HT1080 (cell line): ENCODE measurements at regions not wholly inside any gene's neighbourhood (a gene's known extent, or its start where the extent isn't known, plus 50 kb on each side); places are given as distances from the start of the nearest gene placed in this dataset.

Source experiments
- DNase-seq: peaks from one replicate; pipeline ENCODE4 v3.0.0-alpha.2; 2015; ENCODE audit warnings: low read depth

DNA sequence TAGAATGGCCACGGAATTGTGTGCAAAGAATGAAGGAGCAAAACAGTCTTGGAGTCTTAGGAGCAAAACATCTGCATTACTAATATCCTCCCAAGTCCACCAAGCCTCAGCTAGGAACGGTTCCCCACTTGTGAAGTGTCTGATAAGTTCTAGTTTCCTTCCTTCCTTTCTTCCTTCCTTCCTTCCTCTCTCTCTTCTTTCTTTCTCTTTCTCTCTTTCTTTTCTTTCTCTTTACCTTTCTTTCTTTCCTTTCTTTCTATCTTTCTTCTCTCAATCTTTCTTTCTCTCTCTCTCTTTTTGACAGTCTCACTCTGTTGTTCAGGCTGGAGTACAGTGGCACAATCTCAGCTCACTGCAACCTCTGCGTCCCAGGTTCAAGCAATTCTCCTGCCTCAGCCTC, 160.8 kb downstream of the FOXL1 start:
- no peak for DNase-seq

- DNase-seq, result no peak
Observed at GRCh38 chr16:86739808-86740207, 161.5 kb downstream of the FOXL1 start.

DNA sequence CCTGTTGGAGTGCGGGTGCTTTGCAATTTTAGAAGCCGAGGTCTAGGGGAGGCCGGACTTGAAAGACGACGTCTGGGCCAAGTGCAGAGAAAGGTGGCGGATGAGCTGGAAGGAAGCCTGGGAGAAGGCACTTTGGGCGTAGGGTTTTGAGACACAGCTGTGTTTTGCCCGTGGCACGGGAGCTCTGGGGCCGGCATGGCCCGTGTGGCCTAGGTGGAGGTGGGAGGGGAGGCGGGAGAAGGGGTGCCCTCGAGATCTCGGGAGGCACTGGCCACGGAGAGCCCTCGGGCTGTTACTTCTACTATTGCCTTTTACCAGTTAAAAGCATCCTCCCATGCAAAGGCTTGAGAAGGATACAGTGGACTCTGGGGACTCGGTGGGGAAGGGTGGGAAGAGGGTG, 161.9 kb downstream of the FOXL1 start:
- no peak for DNase-seq

DNA sequence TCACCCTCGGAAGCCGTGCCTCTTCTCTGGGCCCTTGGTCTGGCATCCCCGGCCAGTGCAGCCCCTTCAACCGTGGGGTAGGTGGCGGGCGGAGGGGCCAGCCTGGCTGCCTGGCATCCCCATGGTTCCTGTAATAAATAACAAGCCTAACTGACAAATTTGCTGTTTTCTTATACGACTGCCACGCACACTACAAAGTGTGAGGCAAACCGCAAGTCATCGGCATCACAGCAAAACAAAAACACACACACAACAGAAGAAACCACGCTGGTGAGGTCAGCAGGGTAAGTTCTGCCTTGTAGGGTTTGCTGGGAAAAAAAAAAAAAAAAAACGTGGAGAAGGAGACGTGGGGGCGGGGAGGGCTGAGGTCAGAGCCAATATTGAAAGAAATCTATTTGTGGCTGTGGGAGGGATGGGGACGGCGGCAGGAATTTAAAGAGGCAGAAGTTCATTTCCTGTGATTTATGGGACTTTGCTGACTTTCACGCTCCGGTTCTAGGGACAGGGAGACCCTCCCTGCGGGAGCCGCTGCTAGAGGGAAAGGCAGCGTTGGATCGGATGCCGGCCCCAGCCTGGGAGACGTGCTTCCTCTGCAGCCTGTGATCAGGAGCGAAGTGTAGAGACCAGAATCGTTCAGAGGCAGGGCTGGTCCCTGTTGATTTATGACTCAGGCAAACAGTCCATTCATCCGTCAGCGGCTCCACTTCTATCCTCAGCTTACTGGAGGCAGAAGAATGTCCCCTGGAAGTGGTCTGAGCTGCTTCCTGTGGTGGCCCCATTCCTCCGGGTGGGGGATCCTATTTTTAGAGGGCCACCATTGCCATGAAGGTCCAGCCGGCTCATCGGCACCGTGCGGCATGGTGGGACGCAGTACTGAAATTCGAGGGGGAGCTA, 162.8 kb downstream of the FOXL1 start:
- peak; percentile 88 for DNase-seq

- DNase-seq, result no peak
Observed at GRCh38 chr16:86747761-86748160, 169.4 kb downstream of the FOXL1 start.

- no peak for DNase-seq
Observed at GRCh38 chr16:86748652-86749051, 170.3 kb downstream of the FOXL1 start.

DNA sequence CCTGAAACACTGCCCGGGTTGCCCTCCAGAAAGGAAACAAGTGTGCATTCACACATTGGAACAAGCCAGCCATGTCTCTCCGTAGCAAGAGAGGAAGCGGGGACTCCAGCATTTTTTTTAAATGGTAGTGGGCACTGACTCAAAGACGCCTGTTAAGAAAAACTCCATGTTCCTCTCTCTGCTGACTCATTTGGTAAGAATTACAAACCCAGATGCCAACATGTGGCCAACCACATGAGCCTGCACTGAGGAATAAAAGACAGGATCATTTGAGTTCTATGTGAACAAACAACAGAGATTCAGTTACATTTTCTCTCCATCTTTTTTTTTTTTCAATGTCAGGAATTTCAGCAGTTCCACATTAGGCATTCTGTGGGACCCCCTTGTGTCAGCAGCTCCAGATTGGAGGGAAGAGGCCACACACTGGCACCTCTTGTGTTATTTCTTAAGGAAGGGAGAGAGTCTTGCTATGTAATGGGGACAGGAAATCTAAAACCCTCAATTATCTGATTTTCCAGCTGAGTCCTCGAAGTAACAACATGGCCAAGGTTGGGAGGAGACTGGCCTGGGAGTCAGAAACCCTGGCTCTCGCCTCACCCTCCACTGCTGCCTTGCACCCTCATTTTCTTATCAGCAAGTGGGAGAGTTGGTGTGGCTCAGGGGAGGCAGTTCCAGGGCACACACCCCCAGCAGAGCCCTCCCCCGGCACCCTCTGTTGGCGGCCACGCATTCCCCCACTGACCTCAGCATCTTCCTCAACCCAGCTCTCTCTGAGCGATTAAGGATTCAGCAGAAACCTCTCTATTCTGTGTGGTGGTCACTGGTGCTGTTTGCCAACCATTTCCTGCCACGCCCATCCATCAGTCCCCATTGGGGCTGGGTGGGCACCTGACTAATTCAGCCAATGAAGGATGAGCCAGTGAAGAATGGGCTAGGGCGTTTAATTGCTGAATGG, 173.0 kb downstream of the FOXL1 start:
- peak; percentile 93 for DNase-seq

DNA sequence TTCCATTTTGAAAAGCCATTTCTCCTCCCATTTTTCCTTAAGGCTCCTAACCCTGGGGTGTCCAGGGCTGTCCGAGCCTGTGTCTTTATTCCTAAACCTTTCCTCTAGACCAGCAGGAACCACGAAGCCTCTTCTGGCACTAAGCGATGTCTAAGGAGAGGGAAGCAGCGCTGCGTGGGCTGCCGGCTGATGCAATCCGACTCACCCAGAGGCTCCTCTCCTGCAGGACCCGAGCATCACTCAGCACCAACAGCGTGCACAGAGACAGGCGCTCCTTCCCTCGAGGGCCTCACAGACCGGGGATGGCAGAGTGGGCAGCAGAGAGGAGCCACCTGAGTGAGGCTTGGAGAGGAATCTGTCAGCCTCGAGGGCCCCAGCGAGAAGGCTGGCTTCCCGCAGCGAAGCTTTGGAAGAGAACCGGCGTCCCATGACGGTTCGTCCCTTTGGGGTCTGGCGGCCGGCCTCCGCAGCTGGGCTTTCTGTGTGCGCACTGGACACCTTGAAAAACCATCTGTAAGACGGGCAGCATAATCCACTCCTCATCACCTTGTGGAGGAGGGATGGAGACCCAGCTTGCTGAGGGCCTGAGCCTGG, 174.3 kb downstream of the FOXL1 start:
- no peak for DNase-seq

DNA sequence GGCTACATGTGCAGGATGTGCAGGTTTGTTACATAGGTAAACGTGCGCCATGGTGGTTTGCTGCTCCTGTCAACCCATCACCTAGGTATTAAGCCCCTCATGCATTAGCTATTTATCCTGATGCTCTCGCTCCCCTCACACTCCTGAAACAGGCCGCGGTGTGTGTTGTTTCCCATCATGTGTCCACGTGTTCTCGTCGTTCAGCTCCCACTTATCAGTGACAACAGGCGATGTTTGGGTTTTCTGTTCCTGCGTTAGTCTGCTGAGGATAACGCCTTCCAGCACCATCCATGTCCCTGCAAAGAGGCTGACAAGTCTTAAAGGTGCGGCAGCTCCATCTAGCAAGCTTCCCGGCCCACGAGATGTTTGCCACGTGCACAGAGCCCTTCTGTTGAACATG, 175.1 kb downstream of the FOXL1 start:
- DNase-seq, result no peak

- no peak for DNase-seq
Observed at GRCh38 chr16:86755571-86756006, 177.2 kb downstream of the FOXL1 start.

DNA sequence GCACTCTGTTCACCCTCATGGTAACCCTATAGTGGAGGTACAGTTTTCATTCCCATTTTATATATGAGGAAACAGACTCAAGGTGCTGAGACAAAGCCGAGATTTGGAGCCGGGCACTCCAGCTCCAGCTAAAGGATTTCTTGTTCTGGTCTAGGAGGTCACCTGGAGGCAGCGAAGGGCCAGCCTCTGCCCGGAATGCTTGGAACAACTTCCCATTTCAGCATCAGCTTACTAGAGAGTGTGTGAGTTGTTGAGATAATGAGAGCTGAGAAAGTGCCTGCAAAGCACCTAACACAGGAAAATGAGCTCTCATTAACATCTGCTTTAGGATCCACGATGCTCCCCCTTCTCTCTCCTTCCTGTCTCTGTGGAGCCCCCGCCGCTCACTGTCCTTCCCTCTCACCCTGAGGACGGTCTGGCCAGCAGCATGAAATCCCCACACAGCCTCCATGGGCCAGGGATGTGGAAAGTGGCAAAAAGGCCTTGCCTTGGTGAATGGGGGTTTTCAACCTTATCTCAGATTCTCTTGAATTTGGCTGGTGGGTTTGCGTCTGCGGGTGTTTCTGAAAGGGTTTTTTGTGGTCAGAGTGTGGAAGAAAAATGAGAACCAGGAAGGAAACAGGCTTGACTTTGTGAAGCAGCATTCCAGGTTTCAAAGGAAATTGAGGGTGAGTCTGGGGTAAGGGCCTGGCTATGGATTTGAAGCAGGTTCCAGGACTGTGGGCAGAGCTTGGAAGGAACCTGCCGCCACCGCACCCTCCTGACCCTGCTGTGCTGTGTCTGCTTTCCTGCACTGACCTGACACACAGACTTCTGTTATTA, 178.7 kb downstream of the FOXL1 start:
- no peak for DNase-seq

GRCh38 chr16:86757704-86758040, 179.3 kb downstream of the FOXL1 start:
- no peak for DNase-seq

DNA sequence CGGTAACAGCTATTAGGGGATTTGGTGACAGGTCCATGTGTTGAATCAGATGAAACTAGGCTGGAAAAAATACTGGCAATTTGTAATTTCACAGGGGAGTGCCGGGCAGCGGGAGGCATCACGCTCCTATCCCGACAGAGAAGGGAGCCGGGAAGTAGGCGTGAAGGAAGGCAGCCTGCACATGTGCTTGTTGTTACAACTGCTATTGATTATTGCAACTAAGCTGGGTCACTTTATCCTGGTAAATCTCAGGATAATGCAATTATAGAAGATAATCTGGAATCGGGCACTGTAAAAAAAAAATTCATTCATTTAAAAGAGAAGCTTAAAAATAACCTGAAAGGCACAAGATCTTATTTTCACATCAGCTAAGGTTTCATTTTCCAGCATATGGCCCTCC, 180.6 kb downstream of the FOXL1 start:
- DNase-seq, result no peak

DNA sequence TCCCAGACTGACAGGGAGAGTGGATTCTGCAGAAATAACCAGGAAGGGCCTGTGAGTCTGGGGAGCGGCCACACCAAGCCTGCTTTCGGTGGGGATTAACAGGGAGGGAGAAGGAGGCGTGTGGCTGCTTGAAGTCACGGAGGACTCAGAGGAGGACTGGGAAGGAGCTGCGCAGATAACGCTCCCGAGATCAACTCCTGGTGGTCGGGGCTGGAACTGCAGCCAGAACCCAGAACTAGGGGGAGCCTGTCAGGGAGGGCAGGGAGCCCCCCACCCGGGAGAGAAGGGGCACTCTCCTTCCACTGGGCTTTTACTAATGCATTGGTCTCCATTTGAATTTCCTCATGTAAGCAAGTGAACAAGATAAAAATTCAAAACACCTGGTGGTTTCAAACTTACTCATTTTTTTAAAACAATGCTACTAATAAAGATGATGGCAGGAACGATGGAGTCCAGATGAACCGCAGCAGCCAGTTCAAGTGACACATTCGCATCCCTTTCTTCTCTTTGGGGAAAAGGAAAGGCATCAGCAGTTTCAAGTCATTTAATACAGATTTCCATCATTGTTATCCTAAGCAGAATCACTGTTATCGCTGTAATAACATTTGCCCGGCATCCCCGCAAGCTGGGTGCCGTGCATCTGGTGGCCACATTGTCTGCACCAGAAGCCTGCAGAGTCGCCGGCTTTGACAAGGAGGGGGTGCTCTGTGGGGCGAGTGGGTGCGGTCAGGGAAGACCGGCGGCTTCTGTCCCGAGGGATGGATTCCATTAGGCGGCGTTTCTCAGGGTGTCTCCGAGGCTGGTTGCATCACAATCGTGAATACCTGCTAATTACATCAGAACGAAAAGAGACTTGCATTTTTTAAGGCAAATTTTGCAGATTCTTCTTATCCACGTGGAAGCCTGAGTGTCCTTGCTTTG, 183.0 kb downstream of the FOXL1 start:
- DNase-seq, result peak; percentile 39

DNA sequence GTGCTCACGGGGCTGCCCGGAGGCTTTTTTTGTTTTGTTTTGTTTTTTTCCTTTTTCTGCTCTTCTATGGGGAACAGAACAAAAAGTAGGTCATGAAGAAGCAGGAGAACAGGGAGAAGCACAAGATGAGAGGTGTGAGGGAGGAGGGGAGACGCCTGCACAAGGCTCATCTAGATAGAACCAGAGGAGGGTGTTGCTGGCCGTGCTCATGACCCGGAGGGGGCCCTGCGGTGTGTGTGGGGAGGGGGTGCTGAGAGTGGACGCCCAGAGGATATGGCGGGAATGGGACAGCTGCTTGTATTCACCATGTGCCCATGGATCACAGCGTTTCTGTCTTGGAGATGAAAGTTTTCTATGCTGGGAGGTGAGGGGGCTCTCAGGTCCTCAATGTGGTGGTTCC, 183.7 kb downstream of the FOXL1 start:
- DNase-seq, result no peak

GRCh38 chr16:86763819-86764218, 185.5 kb downstream of the FOXL1 start:
- no peak for DNase-seq

- DNase-seq, result no peak
Observed at GRCh38 chr16:86764551-86764950, 186.2 kb downstream of the FOXL1 start.

- no peak for DNase-seq
Observed at GRCh38 chr16:86765389-86766026, 187.2 kb downstream of the FOXL1 start.

GRCh38 chr16:86766700-86767099, 188.4 kb downstream of the FOXL1 start:
- no peak for DNase-seq
